HEK293 (cell line): ENCODE measurements at regions not wholly inside any gene's neighbourhood (a gene's known extent, or its start where the extent isn't known, plus 50 kb on each side); places are given as distances from the start of the nearest gene placed in this dataset.

Source experiments
- CTCF ChIA-PET: fragments of 350-600 bp; formaldehyde crosslinking; extraction: SDS; loops from one replicate; lab custom pipeline; 2021; ENCODE audit warnings: antibody characterized with exemption; lab: Yijun Ruan, JAX
- POLR2A ChIA-PET: fragments of 300-600 bp; formaldehyde crosslinking; extraction: SDS; loops from one replicate; lab custom pipeline; 2020; ENCODE audit warnings: antibody characterized with exemption, inconsistent platforms; lab: Yijun Ruan, JAX
- H3K27ac ChIP-seq: fragments of 200-500 bp; sonication (Bioruptor generic); 2 replicates; pipeline ENCODE4 v1.5.1; 2014; ENCODE audit warnings: low read depth, low read length, control low read depth, inconsistent platforms; ENCODE audit errors: extremely low read depth
- H3K36me3 ChIP-seq, 2 experiments: fragments of 200-500 bp in 1 of 2; sonication (Bioruptor generic) in 1 of 2; 1 replicate in 1 of 2; 2 replicates in 1 of 2; pipeline ENCODE4 v1.5.1; 2014 to 2017; ENCODE audit warnings: inconsistent platforms in 2 of 2, low read length in 2 of 2; ENCODE audit not compliant: control insufficient read depth in 2 of 2, insufficient read depth in 1 of 2
- H3K4me1 ChIP-seq: fragments of 200-500 bp; sonication (Bioruptor generic); 2 replicates; pipeline ENCODE4 v1.5.1; 2014; ENCODE audit warnings: mild to moderate bottlenecking, low read length, inconsistent platforms; ENCODE audit not compliant: control insufficient read depth, insufficient read depth
- H3K4me3 ChIP-seq: 2 replicates; pipeline ENCODE4 v1.5.1; 2011; ENCODE audit warnings: low read depth, mild to moderate bottlenecking, control low read depth, low read length, moderate library complexity
- H3K9me3 ChIP-seq: fragments of 200-500 bp; sonication (Bioruptor generic); 2 replicates; pipeline ENCODE4 v1.5.1; 2014; ENCODE audit warnings: low read depth, low read length, inconsistent platforms; ENCODE audit not compliant: control insufficient read depth, insufficient read depth
- FEZF1 ChIP-seq: fragments of 450-650 bp; formaldehyde crosslinking; IDR thresholded peaks from 2 replicates; pipeline ENCODE4 v1.5.1; 2016; ENCODE audit warnings: missing biosample characterization, missing genetic modification characterization
- HOXD13 ChIP-seq: sonication (generic); formaldehyde crosslinking; IDR thresholded peaks from 2 replicates; pipeline ENCODE4 v1.8.0; 2022; ENCODE audit warnings: missing genetic modification reagents, borderline replicate concordance
- KLF9 ChIP-seq: fragments of 450-650 bp; formaldehyde crosslinking; IDR thresholded peaks from 2 replicates; pipeline ENCODE4 v1.5.1; 2016; ENCODE audit warnings: missing biosample characterization, missing genetic modification characterization, low read depth
- REPIN1 ChIP-seq: fragments of 450-650 bp; formaldehyde crosslinking; IDR thresholded peaks from 2 replicates; pipeline ENCODE4 v1.5.1; 2017; ENCODE audit warnings: missing biosample characterization, missing genetic modification characterization, low read depth
- SCRT1 ChIP-seq: fragments of 450-650 bp; formaldehyde crosslinking; IDR thresholded peaks from 2 replicates; pipeline ENCODE4 v1.5.1; 2016; ENCODE audit warnings: missing biosample characterization, missing genetic modification characterization, borderline replicate concordance
- SP7 ChIP-seq: fragments of 450-650 bp; formaldehyde crosslinking; IDR thresholded peaks from 2 replicates; pipeline ENCODE4 v1.5.1; 2016; ENCODE audit warnings: missing biosample characterization, missing genetic modification characterization
- YY1 ChIP-seq: fragments of 450-650 bp; formaldehyde crosslinking; IDR thresholded peaks from 2 replicates; pipeline ENCODE4 v1.5.1; 2018; ENCODE audit warnings: missing biosample characterization, missing genetic modification characterization
- ZBTB21 ChIP-seq: fragments of 450-650 bp; formaldehyde crosslinking; IDR thresholded peaks from 2 replicates; pipeline ENCODE4 v1.5.1; 2017; ENCODE audit warnings: missing biosample characterization, missing genetic modification characterization
- ZNF133 ChIP-seq: fragments of 450-650 bp; formaldehyde crosslinking; IDR thresholded peaks from 2 replicates; pipeline ENCODE4 v1.5.1; 2016; ENCODE audit warnings: missing biosample characterization, missing genetic modification characterization
- ZNF214 ChIP-seq: fragments of 450-650 bp; formaldehyde crosslinking; IDR thresholded peaks from 2 replicates; pipeline ENCODE4 v1.5.1; 2017; ENCODE audit warnings: missing biosample characterization, mild to moderate bottlenecking, missing genetic modification characterization, borderline replicate concordance
- ZNF416 ChIP-seq: fragments of 450-650 bp; formaldehyde crosslinking; IDR thresholded peaks from 2 replicates; pipeline ENCODE4 v1.5.1; 2016; ENCODE audit warnings: missing biosample characterization, missing genetic modification characterization
- ZNF510 ChIP-seq: fragments of 450-650 bp; formaldehyde crosslinking; IDR thresholded peaks from 2 replicates; pipeline ENCODE4 v1.5.1; 2018; ENCODE audit warnings: mild to moderate bottlenecking, missing genetic modification characterization, missing biosample characterization; ENCODE audit not compliant: insufficient replicate concordance
- ZNF544 ChIP-seq: fragments of 450-650 bp; formaldehyde crosslinking; IDR thresholded peaks from 2 replicates; pipeline ENCODE4 v1.5.0; 2017; ENCODE audit warnings: missing biosample characterization, missing genetic modification characterization
- ZNF549 ChIP-seq: fragments of 450-650 bp; IDR thresholded peaks from 2 replicates; pipeline ENCODE4 v1.5.1; 2018; ENCODE audit warnings: missing biosample characterization, missing genetic modification characterization, mild to moderate bottlenecking, inconsistent platforms, moderate library complexity
- ZNF561 ChIP-seq: fragments of 450-650 bp; IDR thresholded peaks from 2 replicates; pipeline ENCODE4 v1.5.1; 2018; ENCODE audit warnings: missing biosample characterization, missing genetic modification characterization, borderline replicate concordance
- ZNF585B ChIP-seq: fragments of 450-650 bp; formaldehyde crosslinking; IDR thresholded peaks from 2 replicates; pipeline ENCODE4 v1.5.1; 2016; ENCODE audit warnings: missing biosample characterization, missing genetic modification characterization
- ZNF707 ChIP-seq: fragments of 450-650 bp; formaldehyde crosslinking; IDR thresholded peaks from 2 replicates; pipeline ENCODE4 v1.5.1; 2016; ENCODE audit warnings: missing biosample characterization, missing genetic modification characterization
- ZNF830 ChIP-seq: fragments of 450-650 bp; IDR thresholded peaks from 2 replicates; pipeline ENCODE4 v1.5.0; 2018; ENCODE audit warnings: missing biosample characterization, missing genetic modification characterization, low read depth, mild to moderate bottlenecking, moderate library complexity
- ZSCAN16 ChIP-seq: fragments of 450-650 bp; formaldehyde crosslinking; IDR thresholded peaks from 2 replicates; pipeline ENCODE4 v1.5.1; 2016; ENCODE audit warnings: missing biosample characterization, missing genetic modification characterization
- TF ChIP-seq, protein P1 (sequence below): fragments of 450-650 bp; formaldehyde crosslinking; IDR thresholded peaks from 2 replicates; pipeline ENCODE4 v1.5.1; 2016; ENCODE audit warnings: missing biosample characterization, missing genetic modification characterization
- TF ChIP-seq, protein P2 (sequence below): fragments of 450-650 bp; formaldehyde crosslinking; IDR thresholded peaks from 2 replicates; pipeline ENCODE4 v1.5.1; 2016; ENCODE audit warnings: missing biosample characterization, missing genetic modification characterization
- TF ChIP-seq, protein P3 (sequence below): fragments of 450-650 bp; formaldehyde crosslinking; optimal IDR thresholded peaks from 2 replicates; pipeline ENCODE3; 2016; ENCODE audit warnings: missing biosample characterization, mild to moderate bottlenecking, missing genetic modification characterization
- TF ChIP-seq, protein P4 (sequence below): fragments of 450-650 bp; formaldehyde crosslinking; IDR thresholded peaks from 2 replicates; pipeline ENCODE4 v1.5.0; 2017; ENCODE audit warnings: missing biosample characterization, missing genetic modification characterization, borderline replicate concordance
- TF ChIP-seq, protein P5 (sequence below): fragments of 450-650 bp; formaldehyde crosslinking; conservative IDR thresholded peaks from 2 replicates; pipeline ENCODE4 v1.5.1; 2016; ENCODE audit warnings: low read depth, missing biosample characterization, missing genetic modification characterization

DNA sequence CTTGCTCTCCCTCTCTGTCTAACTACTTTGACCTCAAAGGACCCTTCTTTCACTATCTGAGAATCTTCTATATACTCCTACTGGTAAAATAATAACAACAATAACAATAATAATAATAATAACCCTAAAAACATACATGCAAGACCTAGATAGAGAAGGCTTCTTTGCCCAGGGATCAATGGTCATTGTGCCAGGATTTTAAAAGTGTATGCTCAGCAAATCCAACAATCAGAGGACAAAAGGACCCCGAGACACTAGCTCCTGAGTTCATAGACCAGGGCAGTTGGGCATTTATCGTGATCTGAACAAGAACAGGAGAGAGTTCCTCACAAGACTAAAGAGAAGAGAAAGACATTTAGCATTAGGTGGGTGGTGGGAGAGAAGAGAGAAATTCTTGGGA, 358.5 kb downstream of the DAD1 start:
- Histone ChIP-seq H3K4me1 (no peaks in the 10 kb centered on the region), H3K36me3 (no peaks in the 10 kb centered on the region), H3K4me3 (no peak overlapping the region), H3K9me3 (no peaks in the 10 kb centered on the region), H3K27ac (no peak overlapping the region)
- POLR2A ChIA-PET = no interaction called here
- CTCF ChIA-PET = interaction anchor here (0.6 to 1.3 kb wide), 5 partner anchors 9 to 252 kb away, joined by 3 to 6 read pairs (median 3); no protein-coding TSS in a partner anchor
- TF ChIP-seq ZNF549 (tag by site-specific recombination) (no peak), ZNF510 (tag by site-specific recombination) (no peak), ZBTB21 (tag by site-specific recombination) (no peak), ZNF416 (tag by site-specific recombination) (no peak), ZNF830 (tag by site-specific recombination) (no peak), HOXD13 (CRISPR knock-in tag) (no peak), ZNF214 (tag by site-specific recombination) (no peak), ZNF544 (tag by site-specific recombination) (no peak), YY1 (tag by site-specific recombination) (no peak), ZNF561 (tag by site-specific recombination) (no peak), ZNF133 (tag by site-specific recombination) (no peak), ZNF585B (no peak), FEZF1 (tag by site-specific recombination) (no peak)
- TF ChIP-seq, protein P1, sequence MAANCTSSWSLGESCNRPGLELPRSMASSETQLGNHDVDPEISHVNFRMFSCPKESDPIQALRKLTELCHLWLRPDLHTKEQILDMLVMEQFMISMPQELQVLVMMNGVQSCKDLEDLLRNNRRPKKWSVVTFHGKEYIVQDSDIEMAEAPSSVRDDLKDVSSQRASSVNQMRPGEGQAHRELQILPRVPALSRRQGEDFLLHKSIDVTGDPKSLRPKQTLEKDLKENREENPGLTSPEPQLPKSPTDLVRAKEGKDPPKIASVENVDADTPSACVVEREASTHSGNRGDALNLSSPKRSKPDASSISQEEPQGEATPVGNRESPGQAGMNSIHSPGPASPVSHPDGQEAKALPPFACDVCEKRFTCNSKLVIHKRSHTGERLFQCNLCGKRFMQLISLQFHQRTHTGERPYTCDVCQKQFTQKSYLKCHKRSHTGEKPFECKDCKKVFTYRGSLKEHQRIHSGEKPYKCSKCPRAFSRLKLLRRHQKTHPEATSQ (tag by site-specific recombination) = no peak
- TF ChIP-seq, protein P2, sequence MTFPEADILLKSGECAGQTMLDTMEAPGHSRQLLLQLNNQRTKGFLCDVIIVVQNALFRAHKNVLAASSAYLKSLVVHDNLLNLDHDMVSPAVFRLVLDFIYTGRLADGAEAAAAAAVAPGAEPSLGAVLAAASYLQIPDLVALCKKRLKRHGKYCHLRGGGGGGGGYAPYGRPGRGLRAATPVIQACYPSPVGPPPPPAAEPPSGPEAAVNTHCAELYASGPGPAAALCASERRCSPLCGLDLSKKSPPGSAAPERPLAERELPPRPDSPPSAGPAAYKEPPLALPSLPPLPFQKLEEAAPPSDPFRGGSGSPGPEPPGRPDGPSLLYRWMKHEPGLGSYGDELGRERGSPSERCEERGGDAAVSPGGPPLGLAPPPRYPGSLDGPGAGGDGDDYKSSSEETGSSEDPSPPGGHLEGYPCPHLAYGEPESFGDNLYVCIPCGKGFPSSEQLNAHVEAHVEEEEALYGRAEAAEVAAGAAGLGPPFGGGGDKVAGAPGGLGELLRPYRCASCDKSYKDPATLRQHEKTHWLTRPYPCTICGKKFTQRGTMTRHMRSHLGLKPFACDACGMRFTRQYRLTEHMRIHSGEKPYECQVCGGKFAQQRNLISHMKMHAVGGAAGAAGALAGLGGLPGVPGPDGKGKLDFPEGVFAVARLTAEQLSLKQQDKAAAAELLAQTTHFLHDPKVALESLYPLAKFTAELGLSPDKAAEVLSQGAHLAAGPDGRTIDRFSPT (tag by site-specific recombination) = no peak

DNA sequence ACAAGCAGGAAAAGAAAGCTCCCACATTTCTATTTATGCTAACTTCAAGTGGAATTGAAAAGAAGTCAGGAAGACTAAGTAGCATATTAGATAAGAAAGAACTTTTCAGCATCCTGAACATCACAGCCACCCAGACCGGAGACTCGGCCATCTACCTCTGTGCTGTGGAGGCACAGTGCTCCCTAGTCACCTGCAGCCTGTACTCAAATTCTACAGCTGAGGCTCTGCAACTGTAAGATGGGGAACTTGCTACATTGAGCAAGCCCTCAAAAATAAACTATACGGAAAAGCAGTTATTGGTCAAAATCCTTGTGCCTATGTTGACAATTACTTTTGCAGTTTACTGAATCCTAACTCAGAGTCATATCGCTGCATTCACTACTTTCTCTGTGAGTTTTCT, 361.9 kb downstream of the DAD1 start:
- no peaks in the 10 kb centered on the region for H3K4me1 ChIP-seq
- ChIA-PET CTCF (interaction anchor here (0.5 to 2.4 kb wide), 12 partner anchors 9 to 544 kb away, joined by 3 to 17 read pairs (median 4); no protein-coding TSS in a partner anchor), POLR2A (no interaction called here)
- H3K36me3 ChIP-seq = no peaks in the 10 kb centered on the region
- no peak overlapping the region for H3K27ac ChIP-seq
- H3K9me3 ChIP-seq = no peaks in the 10 kb centered on the region
- H3K4me3 ChIP-seq = no peak overlapping the region
- TF ChIP-seq KLF9 (tag by site-specific recombination) = no peak
- TF ChIP-seq, protein P3, sequence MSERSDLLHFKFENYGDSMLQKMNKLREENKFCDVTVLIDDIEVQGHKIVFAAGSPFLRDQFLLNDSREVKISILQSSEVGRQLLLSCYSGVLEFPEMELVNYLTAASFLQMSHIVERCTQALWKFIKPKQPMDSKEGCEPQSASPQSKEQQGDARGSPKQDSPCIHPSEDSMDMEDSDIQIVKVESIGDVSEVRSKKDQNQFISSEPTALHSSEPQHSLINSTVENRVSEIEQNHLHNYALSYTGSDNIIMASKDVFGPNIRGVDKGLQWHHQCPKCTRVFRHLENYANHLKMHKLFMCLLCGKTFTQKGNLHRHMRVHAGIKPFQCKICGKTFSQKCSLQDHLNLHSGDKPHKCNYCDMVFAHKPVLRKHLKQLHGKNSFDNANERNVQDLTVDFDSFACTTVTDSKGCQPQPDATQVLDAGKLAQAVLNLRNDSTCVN = no peak
- TF ChIP-seq SCRT1 = no peak
- TF ChIP-seq ZNF416 (tag by site-specific recombination) = no peak
- TF ChIP-seq REPIN1 = no peak
- no peak for TF ChIP-seq ZNF707 (tag by site-specific recombination)
- TF ChIP-seq, protein P4, sequence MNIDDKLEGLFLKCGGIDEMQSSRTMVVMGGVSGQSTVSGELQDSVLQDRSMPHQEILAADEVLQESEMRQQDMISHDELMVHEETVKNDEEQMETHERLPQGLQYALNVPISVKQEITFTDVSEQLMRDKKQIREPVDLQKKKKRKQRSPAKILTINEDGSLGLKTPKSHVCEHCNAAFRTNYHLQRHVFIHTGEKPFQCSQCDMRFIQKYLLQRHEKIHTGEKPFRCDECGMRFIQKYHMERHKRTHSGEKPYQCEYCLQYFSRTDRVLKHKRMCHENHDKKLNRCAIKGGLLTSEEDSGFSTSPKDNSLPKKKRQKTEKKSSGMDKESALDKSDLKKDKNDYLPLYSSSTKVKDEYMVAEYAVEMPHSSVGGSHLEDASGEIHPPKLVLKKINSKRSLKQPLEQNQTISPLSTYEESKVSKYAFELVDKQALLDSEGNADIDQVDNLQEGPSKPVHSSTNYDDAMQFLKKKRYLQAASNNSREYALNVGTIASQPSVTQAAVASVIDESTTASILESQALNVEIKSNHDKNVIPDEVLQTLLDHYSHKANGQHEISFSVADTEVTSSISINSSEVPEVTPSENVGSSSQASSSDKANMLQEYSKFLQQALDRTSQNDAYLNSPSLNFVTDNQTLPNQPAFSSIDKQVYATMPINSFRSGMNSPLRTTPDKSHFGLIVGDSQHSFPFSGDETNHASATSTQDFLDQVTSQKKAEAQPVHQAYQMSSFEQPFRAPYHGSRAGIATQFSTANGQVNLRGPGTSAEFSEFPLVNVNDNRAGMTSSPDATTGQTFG (tag by site-specific recombination) = no peak
- TF ChIP-seq, protein P5, sequence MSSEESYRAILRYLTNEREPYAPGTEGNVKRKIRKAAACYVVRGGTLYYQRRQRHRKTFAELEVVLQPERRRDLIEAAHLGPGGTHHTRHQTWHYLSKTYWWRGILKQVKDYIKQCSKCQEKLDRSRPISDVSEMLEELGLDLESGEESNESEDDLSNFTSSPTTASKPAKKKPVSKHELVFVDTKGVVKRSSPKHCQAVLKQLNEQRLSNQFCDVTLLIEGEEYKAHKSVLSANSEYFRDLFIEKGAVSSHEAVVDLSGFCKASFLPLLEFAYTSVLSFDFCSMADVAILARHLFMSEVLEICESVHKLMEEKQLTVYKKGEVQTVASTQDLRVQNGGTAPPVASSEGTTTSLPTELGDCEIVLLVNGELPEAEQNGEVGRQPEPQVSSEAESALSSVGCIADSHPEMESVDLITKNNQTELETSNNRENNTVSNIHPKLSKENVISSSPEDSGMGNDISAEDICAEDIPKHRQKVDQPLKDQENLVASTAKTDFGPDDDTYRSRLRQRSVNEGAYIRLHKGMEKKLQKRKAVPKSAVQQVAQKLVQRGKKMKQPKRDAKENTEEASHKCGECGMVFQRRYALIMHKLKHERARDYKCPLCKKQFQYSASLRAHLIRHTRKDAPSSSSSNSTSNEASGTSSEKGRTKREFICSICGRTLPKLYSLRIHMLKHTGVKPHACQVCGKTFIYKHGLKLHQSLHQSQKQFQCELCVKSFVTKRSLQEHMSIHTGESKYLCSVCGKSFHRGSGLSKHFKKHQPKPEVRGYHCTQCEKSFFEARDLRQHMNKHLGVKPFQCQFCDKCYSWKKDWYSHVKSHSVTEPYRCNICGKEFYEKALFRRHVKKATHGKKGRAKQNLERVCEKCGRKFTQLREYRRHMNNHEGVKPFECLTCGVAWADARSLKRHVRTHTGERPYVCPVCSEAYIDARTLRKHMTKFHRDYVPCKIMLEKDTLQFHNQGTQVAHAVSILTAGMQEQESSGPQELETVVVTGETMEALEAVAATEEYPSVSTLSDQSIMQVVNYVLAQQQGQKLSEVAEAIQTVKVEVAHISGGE (tag by site-specific recombination) = no peak
- no peak for TF ChIP-seq ZSCAN16 (tag by site-specific recombination)
- no peak for TF ChIP-seq SP7 (tag by site-specific recombination)
